Activated T-cell treated with anti-CD3 and anti-CD28 coated beads for 1 hour (primary cell): ENCODE measurements at regions not wholly inside any gene's neighbourhood (a gene's known extent, or its start where the extent isn't known, plus 50 kb on each side); places are given as distances from the start of the nearest gene placed in this dataset.

Experiments used
- DNase-seq: peaks from one replicate; pipeline ENCODE4 v3.0.0-alpha.2; 2020; ENCODE audit warnings: low read depth

DNA sequence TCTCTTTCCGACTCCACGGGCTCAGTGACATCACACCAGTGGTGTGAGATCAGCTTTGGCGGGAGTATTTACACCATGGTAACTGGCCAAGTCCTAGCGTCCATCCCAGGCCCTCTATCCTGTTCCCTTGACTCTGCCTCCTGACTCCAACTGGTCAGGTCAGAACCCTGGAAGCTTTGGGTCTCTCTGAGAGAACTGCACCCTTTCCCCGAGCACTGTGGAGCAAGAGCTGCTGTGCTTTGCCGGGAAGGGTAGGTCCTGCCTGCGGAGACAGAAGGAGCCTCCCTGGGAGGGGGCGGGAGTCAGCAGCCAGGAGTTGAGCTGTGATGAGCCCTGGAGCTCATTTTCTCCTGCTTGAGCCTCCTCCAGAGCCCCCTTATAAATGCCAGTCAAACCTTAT, 212.1 kb upstream of the TNRC6C start:
- no peak for DNase-seq

DNA sequence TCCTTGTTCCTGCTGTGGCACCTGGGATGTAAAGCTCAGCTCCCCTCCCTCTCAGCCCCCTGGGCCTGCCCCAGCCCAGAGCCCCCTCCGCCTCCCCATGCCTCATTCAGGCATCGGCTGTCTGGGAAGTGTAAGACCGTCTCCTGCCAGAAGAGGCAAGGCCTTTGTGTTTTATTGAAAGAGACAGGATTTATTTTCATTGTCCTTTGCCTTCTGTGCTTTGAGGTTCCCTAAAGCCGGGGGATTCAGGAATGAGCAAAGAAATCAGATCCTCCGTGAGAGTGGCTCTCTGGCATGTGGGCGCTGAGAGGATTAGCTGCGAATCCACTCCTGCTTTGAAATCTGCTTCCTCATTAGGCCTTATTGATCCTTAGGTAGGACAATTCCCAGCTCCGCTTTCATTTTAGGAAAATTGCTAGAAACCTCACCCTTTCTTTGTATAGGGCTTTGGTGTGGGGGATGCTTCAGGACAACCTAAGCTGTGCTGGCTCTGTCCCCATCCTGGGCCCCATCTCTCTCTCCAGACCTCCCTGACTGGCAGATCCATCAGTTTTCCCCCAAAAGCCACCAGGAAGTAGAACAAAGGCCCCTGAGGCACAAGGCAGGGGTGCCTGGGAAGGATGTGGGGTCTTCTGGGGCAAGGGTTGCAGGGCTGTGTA, 211.5 kb upstream of the TNRC6C start:
- no peak for DNase-seq

DNA sequence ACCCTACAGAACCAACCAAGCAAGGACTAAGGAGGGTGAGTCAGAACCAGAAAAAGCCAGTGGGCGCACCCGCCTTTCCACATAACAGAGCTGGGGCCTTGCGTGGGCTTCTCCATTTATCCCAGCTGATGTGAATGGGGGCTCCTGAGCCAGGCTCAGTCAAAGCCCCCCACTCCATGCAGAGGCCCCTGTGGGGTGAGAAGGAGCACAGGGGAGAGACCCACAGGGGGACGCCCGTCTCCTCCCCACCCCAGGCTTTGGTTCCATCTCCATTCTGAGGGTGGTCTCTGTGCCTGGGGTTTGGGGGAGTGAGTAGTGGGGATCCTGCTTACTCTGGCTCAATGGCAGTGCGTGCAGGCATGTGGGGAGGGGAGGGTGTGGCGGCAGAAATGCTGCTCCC, 210.1 kb upstream of the TNRC6C start:
- DNase-seq: no peak

DNA sequence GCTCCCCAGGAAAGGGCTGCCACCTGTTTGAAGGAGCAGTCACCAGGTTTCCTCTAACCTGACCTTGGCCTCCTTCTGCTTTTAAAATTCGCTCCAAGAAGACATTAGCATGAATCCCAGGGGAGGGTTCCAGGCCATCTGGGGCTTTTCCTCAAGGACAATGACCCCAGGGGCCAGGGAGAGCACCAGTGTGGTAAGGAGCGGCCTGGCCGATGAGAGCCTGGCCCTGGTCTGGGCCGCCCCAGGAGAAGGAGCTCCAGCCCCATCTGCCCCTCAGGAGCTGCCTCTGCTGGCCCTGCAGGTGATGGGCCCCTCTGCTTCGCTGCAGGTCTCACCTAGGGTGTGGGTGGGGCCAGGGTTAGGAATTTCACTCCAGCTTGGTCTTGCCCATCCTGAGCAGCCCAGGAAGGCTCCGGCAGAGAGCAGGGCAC, 209.2 kb upstream of the TNRC6C start:
- no peak for DNase-seq

DNA sequence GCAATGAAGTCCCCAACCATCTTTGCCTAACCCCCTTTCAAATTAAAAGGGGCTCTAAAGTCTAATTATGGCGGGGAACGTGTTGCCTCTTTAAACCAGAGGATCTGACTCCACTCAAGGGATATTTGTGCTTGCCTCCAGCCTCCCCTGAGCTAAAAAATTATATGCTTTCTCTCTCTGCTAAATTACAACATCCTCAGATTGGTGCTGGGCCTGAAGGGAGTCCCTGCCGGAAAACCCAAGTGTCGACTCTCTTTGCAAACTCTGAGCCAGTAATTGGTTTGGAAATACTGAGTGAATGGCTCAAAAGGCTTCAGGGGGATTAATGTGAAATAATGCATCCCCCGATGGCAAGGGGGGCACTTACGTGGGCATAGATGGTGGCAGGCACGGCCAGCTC, 208.5 kb upstream of the TNRC6C start:
- no peak for DNase-seq

DNA sequence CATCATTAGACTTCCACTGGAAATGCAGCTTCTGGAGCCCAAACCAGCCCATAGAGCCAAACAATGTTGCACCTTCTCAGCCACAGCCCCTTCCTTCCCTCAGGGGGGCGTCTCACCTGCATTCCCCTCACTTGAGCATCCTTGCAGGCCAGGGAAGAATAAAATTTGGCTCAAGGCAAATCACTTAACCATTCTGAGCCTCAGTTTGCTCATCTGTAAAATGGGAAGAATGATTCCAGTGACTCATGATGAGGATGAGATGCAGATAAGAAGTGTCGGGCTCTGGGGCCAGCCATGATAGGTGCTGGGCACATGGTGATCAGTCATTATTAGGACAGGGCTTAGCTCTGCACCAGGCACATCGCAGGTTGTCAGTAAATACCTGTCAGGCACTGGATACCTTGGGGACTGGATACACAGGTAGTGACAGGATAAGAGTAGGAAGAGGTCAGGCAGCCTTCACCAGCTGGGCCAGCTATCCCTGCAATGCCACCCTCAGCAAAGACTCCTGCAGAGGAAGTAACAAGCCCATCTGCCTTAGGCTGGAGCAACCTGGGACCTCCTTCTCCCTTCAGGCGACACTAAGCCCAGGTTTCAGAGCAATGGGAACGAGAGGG, 208.0 kb upstream of the TNRC6C start:
- DNase-seq: no peak

DNA sequence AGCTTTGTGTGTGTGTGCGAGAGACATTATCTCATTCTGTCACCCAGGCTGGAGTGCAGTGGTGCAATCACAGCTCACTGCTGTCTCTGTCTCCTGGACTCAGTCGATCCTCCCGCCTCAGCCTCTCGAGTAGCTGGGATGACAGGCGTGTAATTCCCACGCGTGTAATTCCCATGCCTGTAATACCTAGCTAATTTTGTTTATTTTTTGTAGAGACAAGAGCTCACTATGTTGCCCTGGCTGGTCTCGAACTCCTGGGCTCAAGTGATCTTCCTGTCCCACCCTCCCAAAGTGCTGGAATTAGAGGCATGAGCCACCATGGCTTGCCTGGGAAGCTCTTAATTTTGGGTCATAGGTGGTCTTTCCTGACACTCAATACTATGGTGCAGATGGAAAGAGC, 205.3 kb upstream of the TNRC6C start:
- no peak for DNase-seq

DNA sequence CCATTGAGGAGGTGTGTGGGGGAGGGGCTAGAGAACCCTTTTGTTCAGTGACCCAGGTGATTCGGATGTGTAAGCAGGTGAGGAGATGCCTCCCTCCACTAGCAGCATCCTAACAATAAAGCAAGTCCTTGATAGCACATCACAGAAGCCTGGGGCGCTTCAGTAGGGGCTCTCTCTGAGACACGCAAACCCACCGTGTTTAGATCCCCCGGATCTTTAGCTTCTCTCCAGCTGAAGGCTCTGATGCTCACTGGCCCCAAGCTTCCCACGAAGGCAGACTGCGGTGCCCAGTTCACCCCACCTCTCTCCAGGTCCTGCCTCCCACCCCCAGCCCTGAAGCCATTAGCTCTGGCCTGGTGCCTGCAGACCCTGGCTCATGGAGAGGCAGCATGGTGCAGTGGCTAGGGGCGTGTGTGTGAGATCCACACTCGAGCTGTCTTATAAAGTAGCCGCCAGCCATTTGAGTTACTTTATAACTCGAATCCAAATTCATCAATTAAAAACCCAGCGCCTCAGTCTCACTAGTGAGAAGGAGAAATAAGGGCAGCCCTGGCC, 204.7 kb upstream of the TNRC6C start:
- no peak for DNase-seq

DNA sequence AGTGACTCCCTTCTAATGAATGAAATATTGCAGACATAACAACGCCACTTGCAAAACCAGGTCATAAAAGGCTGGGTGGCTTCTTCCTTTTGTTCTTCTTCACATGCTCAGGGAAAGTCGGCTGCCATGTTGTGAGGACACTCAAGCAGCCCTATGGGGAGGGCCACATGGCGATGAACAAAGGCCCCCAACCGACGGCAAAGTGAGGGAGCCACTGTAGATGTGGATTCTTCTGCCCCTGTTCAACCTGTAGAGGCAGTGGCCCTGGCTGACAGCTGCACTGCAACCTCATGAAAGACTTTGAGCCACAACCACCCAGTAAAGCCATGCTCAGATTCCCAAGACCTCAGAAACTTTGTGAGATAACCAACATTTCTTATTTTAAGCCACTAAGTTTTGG, 203.5 kb upstream of the TNRC6C start:
- no peak for DNase-seq

DNA sequence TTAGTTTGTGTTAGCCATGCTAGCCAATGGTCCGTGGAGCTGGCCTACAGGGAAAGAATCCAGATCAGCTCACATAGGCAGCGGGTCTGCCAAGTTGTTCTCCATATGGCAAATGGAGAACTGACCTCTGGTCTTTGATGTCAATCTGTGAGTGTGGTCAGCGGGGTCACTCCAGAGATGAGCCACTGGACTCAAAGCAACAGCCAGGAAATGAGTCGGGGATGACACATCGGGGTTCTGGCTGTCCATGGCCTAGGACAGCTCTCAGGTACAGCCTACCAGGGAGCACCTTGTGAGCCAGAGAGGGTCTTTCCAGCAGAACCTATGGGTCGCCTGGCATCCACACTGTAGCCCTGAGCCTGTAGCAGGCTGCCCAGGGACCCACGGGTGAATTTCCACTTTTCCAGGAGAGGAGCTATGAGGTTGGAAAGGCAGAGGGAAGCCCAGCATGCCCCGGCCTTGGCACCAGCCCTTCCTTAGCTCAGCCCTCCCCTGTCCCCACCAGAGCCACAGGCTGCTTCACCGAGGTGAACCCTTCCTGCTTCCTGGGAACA, 203.0 kb upstream of the TNRC6C start:
- no peak for DNase-seq

DNA sequence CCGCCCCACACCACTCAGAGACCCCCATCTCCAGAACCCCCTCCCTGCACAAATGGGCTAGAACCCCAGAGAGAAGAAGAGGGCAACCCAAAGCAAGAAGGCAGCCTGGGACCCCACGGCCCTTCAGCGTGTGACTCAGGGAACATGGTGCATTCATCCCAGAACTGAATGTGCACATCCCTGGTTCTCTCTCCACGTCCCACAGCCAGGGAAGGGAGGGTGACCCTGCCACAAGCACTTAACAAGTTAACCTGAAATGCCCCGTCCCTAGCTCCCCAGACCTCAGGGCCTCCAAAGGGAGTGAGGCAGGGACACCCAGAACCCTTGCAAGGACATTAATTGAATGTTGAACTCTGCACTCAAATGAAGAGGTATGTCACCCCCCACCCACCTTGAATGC, 202.5 kb upstream of the TNRC6C start:
- no peak for DNase-seq

DNA sequence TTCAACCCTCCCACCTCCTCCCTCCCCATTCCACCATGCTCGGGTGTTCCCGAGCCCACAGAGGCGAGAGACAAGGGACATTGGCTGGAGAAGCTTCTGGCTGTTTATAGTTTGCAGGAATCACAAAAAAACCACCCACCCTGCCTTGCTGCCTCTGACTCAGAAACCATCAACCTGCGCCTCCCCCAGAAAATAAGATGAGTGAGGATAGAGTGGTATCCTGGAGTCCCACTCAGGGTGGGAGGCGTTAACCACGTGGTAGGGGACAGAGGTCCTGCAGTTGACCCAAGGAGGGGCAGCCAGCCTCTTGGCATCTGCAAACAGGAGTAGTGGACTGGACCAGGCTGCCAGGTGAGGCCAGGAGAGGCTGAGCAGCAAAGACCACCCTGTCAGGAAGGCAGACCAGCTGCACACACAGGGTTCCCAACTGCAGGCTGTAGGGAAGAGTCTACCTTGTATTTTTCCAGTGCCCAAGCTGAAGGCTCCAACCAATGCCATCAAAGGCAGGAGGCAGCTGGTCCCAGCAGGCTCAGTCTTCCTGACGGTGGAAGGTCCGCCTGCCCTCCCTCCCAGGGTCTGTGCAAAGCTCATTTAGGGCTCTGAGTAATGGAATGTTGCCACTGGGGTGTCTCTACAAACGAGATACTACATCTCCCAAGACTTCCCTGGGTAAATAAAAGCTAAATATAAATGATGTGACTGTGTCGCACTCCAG, 201.5 kb upstream of the TNRC6C start:
- no peak for DNase-seq

DNA sequence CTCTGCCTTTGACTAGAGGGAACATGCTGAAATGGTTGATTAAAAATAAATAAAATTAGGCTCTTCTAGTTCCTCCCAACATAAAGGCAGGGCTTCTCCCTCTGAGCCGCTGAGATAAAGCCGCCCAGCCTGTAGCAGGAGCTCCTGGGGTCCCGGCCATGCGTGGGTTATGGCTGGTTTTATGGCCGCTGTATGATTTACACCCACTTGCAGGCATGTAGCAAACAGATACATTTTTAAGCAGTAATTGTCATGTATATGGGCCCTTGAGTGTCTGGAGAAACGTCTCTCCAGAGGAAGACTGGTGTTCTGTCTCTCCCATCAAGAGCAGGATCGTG, 201.0 kb upstream of the TNRC6C start:
- no peak for DNase-seq

DNA sequence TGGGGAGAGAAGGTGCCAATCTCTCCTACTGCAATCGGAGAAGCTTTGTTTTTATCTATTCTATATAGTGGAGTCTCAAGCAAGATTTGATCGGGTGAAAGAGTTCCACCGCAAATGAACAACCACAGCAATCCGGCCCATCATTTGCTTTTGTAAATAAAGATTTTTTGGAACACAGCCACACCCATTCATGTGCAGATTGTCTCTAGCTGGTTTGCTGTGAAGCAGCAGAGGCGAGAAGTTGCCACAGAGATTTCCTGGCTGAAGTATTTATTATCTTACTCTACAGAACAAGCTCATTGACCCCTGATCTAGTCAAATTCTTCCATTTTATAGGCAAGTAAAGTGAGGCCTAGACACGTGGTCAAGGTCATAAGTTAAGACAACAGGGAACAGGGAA, 195.5 kb upstream of the TNRC6C start:
- no peak for DNase-seq

DNA sequence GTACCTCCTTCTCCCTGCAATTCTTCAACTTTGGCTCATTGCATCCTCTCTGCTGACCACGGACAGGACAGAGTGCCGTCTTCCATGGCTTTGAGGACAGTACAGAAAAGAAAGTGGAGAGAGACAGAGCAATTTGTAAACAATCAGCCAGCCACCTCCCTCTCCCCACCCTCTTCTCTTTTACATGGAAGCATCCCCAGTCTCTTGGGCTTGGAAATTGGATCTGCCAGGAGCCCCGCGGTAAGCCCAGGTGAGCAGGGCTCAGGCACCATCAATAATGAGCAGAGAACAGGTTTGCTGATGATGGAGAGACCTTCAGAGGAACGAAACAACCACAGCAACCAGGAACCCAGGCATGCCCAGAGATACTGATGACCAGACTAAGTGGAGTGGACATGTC, 194.9 kb upstream of the TNRC6C start:
- DNase-seq: no peak

DNA sequence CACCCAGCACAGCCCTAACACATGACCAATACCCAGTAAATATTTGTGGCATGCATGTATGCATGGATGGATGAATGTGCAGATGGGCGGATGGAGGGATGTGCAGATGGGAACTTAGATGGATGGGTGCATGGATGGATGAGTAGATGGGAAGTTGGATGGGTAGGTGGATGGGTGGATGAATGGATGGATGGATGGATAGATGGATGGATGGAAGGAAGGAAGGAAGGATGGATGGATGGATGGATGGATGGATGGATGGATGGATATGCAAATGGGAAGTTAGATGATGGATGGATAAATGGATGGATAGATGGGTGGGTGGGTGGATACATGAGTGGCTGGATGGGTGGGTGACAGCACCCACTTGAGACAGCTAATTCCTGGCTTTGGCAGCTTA, 193.2 kb upstream of the TNRC6C start:
- no peak for DNase-seq

DNA sequence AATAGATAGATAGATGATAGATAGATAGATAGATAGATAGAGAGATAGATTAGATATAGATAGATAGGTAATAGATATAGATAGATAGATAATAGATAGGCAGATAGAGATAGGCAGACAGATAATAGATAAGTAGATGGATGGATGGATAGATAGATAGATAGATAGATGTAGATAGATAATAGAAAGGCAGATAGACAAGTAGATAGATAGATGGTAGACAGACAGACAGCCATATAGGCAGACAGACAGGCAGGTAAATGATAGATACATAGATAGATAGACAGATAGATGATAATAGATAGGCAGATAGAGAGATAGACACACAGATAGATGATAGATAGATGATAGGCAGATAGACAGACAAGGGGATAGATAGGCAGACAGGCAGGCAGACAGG, 191.4 kb upstream of the TNRC6C start:
- no peak for DNase-seq

DNA sequence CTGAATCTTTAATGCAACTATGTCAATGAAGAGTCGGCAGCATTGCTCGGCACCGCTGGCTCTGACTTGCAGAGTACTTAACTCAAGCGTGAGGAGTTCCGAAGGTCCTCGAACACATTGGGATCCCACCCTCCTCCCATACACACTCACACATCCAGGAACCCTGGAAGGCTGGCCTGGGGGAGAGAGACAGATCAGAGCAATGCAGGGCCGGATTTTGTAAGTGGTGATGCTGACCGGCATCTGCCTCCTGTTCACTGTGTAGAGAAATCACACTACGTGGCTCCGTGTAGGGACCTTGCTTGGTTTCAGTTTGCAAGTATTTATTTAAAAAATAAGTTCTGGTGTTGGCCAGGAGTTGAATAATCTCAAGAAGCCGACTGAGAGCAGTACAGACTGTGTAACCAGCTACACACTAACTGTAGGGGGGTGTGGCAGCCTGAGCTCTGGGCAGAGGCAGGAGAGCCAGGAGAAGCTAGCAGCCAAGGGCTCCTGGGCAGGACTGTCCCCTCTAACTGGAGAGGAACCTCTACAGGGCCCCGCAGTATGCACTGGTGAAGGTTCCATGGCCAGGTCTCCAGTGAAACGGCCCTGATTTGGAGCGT, 190.2 kb upstream of the TNRC6C start:
- no peak for DNase-seq

DNA sequence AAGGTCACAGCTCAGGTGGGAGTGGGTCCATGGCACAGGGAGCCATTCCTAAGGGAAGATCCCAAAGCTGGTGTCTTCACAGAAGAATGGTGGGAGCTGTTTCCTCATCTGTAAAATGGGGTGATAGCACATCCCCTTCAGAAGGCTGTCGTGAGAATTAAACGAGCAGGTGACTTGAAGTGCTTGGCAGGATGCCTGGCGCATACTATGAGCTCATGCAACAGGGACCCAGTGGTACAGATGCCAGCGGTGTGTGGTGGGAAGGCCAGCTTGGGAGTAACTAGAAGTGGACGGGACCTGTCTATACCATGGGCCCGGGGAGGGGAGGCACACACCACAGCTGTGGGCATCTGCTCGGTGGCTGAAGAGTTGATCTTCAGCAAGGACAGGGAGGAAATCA, 189.3 kb upstream of the TNRC6C start:
- DNase-seq: no peak

DNA sequence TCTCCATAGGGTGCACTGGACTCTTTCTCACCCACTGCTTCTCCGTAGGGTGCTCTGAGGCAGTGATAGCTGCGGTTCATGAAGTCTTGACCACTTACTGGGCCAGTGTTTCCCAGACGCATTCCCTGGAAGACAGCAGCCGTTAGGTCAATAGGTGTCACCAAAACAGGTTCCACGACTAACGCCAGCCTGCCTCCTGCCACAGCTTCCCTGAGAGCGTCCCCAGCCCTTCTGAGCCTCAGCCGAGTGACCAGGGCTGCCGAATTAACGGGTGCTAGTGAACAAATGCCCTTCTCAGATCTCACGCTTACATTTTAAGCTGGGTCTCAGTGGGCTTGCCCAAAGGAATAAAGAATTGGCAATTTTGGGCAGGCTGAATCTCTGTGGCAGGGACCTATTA, 188.7 kb upstream of the TNRC6C start:
- DNase-seq: no peak

DNA sequence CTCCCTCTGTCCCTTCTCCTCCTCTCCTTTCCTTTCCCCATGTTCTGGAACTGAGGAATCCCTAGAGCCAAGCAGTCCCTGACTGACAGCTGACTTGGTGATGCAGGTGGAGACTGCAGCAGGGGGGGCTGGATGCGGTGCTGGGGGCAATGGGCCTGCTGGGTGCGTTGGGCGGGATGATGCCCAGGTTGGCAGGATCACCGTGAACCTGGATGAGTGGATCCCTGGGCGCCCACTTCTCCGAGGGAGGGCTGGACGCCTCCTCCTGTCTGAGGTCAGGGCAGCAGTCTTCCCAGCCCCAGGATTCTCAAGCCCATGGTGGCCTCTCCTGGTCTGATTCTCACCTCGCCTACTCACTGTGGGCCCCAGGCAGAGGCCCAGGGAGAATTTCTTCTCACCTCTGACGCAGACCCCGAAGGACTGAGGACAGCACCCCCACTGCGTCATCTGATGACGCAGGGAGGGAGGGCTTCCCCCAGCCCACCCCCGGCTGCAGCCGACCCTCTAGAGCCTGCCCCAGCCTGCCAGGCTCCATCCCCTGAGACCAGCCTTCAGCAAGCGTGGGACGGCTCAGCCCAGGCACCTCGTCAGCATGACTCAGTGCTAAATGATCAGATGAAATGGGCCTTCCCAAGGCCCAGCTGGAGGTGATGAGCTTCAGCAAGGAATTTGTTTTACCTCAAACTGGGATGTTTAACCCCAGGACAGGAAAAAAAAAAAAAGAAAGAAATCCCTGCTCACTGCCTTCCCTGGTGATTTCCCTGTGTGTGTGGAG, 188.0 kb upstream of the TNRC6C start:
- no peak for DNase-seq

DNA sequence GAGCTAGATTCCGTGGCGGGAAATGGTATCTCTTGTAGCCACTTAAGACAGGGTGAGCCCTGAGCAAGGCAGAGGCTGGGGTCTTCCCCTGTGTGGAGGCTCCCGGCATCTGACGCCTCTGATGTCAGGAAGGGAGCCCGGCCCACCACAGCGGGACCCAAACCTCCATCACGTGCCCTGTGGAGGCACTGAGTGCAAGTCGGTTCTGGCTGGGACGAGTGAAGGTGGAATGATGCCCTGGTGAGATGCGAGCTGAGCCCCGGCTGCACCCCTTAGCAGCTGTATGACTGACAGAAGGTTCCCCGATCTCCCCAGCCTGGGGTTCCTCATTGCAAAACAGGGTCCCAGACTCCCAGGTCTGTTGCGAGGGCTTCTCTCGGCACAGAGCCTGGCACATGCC, 187.4 kb upstream of the TNRC6C start:
- no peak for DNase-seq
